Stomach (tissue), 8 donors: ENCODE measurements at regions not wholly inside any gene's neighbourhood (a gene's known extent, or its start where the extent isn't known, plus 50 kb on each side); places are given as distances from the start of the nearest gene placed in this dataset.

ENCODE experiments used
- DNase-seq, 2 donors: peaks; one replicate each; pipeline versions ENCODE4 v3.0.0 to v3.0.0-alpha.2; 2013 to 2019
- H3K27ac ChIP-seq, 5 donors: fragments of 200-600 bp in 4 of 5; sonication (generic) in 4 of 5; one replicate each; pipeline ENCODE4 v1.5.1; 2013 to 2019; ENCODE audit warnings: mild to moderate bottlenecking in 1 of 5, moderate library complexity in 1 of 5
- H3K27me3 ChIP-seq, 3 donors: fragments of 200-600 bp; sonication (generic); one replicate each; pipeline ENCODE4 v1.5.1; 2017 to 2019; ENCODE audit warnings: mixed run types in 1 of 3
- H3K36me3 ChIP-seq, 4 donors: fragments of 200-600 bp; sonication (generic); 1 replicate in 3 of 4; 2 replicates in 1 of 4; pipeline ENCODE4 v1.5.1; 2016 to 2019
- H3K4me1 ChIP-seq, 4 donors: fragments of 200-600 bp; sonication (generic); one replicate each; pipeline ENCODE4 v1.5.1; 2016 to 2019
- H3K4me3 ChIP-seq, 4 donors: fragments of 200-600 bp; sonication (generic) in 3 of 4; one replicate each; pipeline ENCODE4 v1.5.1; 2016 to 2019; ENCODE audit warnings: mild to moderate bottlenecking in 1 of 4
- H3K9me3 ChIP-seq, 4 donors: fragments of 200-600 bp; sonication (generic); one replicate each; pipeline ENCODE4 v1.5.1; 2016 to 2019
- EP300 ChIP-seq: sonication (generic); formaldehyde crosslinking; IDR thresholded peaks from one replicate; pipeline ENCODE4 v1.6.1; 2017; ENCODE audit warnings: antibody characterized with exemption
- POLR2A ChIP-seq, 4 donors: fragments of 450-650 bp; IDR thresholded peaks; one replicate each; pipeline ENCODE4 v1.6.1; 2016; ENCODE audit warnings: antibody characterized with exemption in 4 of 4, control low read depth in 2 of 4, mild to moderate bottlenecking in 1 of 4, moderate library complexity in 1 of 4
- POLR2AphosphoS5 ChIP-seq, 3 donors: sonication (generic); formaldehyde crosslinking; IDR thresholded peaks; one replicate each; pipeline ENCODE4 v1.6.1; 2016; ENCODE audit warnings: antibody characterized with exemption in 3 of 3
- WGBS, 5 donors: extraction: QIAGEN DNeasy Blood & Tissue Kit in 3 of 5; methylation state at CpG; one replicate each; pipeline versions ENCODE4 v1.1.5 to v1.1.7; 2013 to 2018; 5-methylcytosine and 5-hydroxymethylcytosine counted together
- intact Hi-C: fragments of 100-400 bp; cut with DNase I; formaldehyde crosslinking; loops from one replicate; pipeline ENCODE4 v1.15.1; 2023; ENCODE audit warnings: low total_unique reads
- TF ChIP-seq, protein P1 (sequence below), 7 experiments: fragments of 450-650 bp in 4 of 7; fragments of 200-600 bp in 3 of 7; sonication (generic) in 3 of 7; IDR thresholded peaks; one replicate each; pipeline ENCODE4 v1.5.1; 2016 to 2019; ENCODE audit warnings: antibody characterized with exemption in 7 of 7, control low read depth in 2 of 7, mild to moderate bottlenecking in 1 of 7
- donor health status: healthy with polysubstance abuse.
- donor health status: Bipolar disorder and iron deficiency.
- donor health status: healthy.

DNA sequence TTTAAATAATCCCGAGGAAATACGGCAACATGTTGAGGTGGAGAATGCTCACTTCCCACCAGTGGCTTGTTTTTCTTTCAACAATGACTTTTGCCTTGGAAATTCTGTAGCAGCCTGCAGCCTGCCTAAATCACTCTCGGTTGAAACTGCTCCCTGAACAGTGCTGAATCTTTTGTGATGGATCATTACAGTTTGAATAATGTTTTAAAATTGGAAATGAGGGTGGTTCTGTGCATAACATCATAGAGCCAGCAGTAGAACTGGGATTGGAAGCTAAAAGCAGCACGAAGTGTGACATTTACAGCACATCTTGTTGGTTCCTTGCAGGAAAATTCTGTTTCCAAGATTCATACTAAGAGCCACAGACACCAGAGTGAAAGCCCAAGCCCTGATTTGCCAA is 74.1 kb upstream of the GPR12 start:
- intact Hi-C loops = no loop called here
- TF ChIP-seq, protein P1, sequence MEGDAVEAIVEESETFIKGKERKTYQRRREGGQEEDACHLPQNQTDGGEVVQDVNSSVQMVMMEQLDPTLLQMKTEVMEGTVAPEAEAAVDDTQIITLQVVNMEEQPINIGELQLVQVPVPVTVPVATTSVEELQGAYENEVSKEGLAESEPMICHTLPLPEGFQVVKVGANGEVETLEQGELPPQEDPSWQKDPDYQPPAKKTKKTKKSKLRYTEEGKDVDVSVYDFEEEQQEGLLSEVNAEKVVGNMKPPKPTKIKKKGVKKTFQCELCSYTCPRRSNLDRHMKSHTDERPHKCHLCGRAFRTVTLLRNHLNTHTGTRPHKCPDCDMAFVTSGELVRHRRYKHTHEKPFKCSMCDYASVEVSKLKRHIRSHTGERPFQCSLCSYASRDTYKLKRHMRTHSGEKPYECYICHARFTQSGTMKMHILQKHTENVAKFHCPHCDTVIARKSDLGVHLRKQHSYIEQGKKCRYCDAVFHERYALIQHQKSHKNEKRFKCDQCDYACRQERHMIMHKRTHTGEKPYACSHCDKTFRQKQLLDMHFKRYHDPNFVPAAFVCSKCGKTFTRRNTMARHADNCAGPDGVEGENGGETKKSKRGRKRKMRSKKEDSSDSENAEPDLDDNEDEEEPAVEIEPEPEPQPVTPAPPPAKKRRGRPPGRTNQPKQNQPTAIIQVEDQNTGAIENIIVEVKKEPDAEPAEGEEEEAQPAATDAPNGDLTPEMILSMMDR (IDR thresholded peaks at IDR 0.05) = no peak
- TF ChIP-seq POLR2A (IDR thresholded peaks at IDR 0.05) (no peak), EP300 (no peak), POLR2AphosphoS5 (IDR thresholded peaks at IDR 0.05) (no peak)
- DNase-seq = no peak
- H3K36me3 ChIP-seq = no peaks in the 10 kb centered on the region
- no peak overlapping the region for H3K27ac ChIP-seq
- H3K27me3 ChIP-seq = peaks cover 0 to 40% (median 8%) of the 10 kb centered on the region in 3 donors
- H3K9me3 ChIP-seq = peaks cover 0 to 4% (median 0%) of the 10 kb centered on the region in 4 donors
- no peaks in the 10 kb centered on the region for H3K4me1 ChIP-seq
- H3K4me3 ChIP-seq = no peak overlapping the region
- 17 to 24% (median 23%) methylated on average over 4 of the region's 4 CpGs for WGBS, 5 donors

DNA sequence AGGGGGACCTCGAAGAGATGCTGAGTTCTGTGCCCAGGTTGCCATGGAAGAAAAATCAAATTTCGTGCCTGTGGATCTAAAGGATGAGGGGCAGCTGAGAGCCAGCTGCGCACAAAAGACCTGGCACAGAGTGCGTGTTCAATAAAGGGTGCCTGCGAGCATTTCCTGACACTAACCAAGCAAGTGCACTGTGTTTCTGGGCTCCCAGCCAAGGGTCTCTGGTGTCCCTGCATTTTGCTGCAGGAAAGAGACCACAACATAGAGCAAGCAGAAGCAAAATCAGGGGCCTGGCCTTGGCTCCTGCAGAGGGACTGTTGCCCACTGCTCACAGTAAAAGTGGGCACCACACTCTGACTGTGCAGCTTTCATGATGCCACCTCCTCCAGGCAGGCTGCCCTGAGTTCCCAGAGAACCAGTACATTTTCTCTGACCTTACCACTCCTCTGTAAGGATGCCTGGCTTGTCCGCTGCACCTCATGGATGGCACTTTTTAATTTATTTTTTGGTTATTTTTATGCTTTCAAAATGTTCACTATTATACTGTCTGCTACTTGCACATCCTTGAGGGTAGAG is 70.8 kb upstream of the GPR12 start:
- H3K36me3 ChIP-seq = no peaks in the 10 kb centered on the region
- H3K27me3 ChIP-seq = peaks cover 0 to 24% (median 0%) of the 10 kb centered on the region in 3 donors
- DNase-seq = no peak
- peaks cover 0 to 4% (median 0%) of the 10 kb centered on the region in 4 donors for H3K9me3 ChIP-seq
- H3K4me3 ChIP-seq = no peak overlapping the region
- no peaks in the 10 kb centered on the region for H3K4me1 ChIP-seq
- no peak for TF ChIP-seq POLR2AphosphoS5 (IDR thresholded peaks at IDR 0.05)
- TF ChIP-seq POLR2A (IDR thresholded peaks at IDR 0.05) = no peak
- TF ChIP-seq, protein P1 (IDR thresholded peaks at IDR 0.05) = no peak
- TF ChIP-seq EP300 = no peak
- H3K27ac ChIP-seq = no peak overlapping the region
- 59 to 66% (median 64%) methylated on average over 6 of the region's 6 CpGs for WGBS, 5 donors
- intact Hi-C loops = no loop called here

DNA sequence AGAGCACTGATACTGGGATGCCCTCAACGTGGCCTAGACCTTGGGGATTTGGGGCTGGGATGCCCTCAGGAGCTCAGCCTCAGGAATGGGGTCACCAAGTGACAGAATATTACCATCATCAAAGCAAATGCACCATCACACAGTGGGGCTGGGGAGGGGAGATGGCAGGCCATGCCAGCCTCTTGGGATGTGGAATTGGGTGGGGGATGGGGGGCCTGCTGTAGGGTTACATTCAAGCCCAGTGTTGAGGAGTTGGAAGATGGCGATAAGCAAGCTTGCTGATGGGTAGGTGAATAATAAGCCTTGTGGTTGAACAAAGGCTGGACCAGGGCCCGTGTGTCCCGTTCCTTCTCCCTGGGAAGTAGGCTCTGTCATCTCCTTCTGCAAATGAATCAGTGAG is 69.1 kb upstream of the GPR12 start:
- Histone ChIP-seq H3K27me3 (peaks cover 0 to 14% (median 0%) of the 10 kb centered on the region in 3 donors), H3K27ac (no peak overlapping the region), H3K4me1 (no peaks in the 10 kb centered on the region), H3K4me3 (no peak overlapping the region), H3K9me3 (no peaks in the 10 kb centered on the region), H3K36me3 (no peaks in the 10 kb centered on the region)
- DNase-seq = no peak
- intact Hi-C loops = no loop called here
- TF ChIP-seq POLR2AphosphoS5 (IDR thresholded peaks at IDR 0.05) = no peak
- WGBS, 5 donors = 84 to 94% (median 88%) methylated on average over 4 of the region's 4 CpGs

DNA sequence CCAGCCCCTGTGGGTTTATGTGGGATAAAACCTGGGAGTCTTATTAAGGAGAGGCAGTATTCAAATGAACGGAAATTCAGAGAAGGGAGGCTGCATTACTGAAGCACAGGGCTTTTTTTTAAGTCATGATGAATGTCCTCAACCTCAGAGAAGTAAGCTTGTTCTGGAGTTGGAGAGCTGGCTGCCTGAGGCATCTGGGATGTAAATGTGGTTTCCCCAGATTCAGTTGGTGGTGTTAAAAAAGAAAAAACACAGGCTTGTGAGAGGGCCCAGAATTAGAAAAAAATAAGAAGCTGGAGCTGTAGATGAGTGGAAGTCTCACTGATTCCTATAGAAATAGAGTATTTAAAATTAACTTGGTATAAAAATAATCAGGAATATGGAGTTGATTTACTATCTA is 64.0 kb upstream of the GPR12 start:
- H3K4me1 ChIP-seq = no peaks in the 10 kb centered on the region
- no peaks in the 10 kb centered on the region for H3K36me3 ChIP-seq
- no peak overlapping the region for H3K4me3 ChIP-seq
- no peak for DNase-seq
- TF ChIP-seq, protein P1 (IDR thresholded peaks at IDR 0.05) = no peak
- TF ChIP-seq POLR2AphosphoS5 (IDR thresholded peaks at IDR 0.05) (no peak), EP300 (no peak), POLR2A (IDR thresholded peaks at IDR 0.05) (no peak)
- peaks cover 0 to 8% (median 0%) of the 10 kb centered on the region in 3 donors for H3K27me3 ChIP-seq
- H3K27ac ChIP-seq = no peak overlapping the region
- no peaks in the 10 kb centered on the region for H3K9me3 ChIP-seq
- WGBS, 5 donors = 0 to 69% (median 29%) methylated on average over 1 of the region's 1 CpG
- intact Hi-C loops = no loop called here

DNA sequence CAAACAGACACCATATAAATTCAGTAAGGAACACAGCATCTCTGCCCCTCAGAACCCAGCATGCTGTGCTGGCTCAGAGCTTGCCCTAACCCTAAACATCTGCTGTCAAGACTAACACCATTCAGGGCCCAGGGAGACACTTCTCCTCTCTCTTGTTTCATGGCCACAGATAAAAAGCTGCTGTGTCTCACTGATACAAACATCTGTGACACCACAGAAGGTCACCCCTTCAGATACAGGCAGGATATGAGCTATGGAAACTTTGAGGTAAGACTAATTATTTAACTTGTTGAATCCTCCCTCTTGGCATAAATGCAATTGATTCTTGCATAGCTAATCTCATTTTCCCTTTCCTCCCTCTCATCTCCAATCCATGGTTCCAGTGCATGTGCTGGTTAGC is 61.6 kb upstream of the GPR12 start:
- Histone ChIP-seq H3K9me3 (no peaks in the 10 kb centered on the region), H3K4me1 (no peaks in the 10 kb centered on the region), H3K27ac (no peak overlapping the region), H3K4me3 (no peak overlapping the region), H3K36me3 (no peaks in the 10 kb centered on the region), H3K27me3 (peaks cover 0 to 4% (median 0%) of the 10 kb centered on the region in 3 donors)
- DNase-seq = no peak
- no peak for TF ChIP-seq EP300
- TF ChIP-seq POLR2AphosphoS5 (IDR thresholded peaks at IDR 0.05) = no peak
- TF ChIP-seq POLR2A (IDR thresholded peaks at IDR 0.05) = no peak
- TF ChIP-seq, protein P1 (IDR thresholded peaks at IDR 0.05) = no peak
- intact Hi-C loops = no loop called here
